Body of pancreas (tissue), 4 donors: ENCODE measurements at regions not wholly inside any gene's neighbourhood (a gene's known extent, or its start where the extent isn't known, plus 50 kb on each side); places are given as distances from the start of the nearest gene placed in this dataset.
"Not testable (repeated sequence)": the region's sequence is repeated elsewhere in the genome, so short reads cannot be mapped to it uniquely, and the experiment has no call there.

Experiments used
- ATAC-seq: fragments of 150-250 bp; one replicate; pipeline ENCODE4 v1.9.1; 2016
- DNase-seq, 4 donors: peaks; one replicate each; pipeline ENCODE4 v3.0.0-alpha.2; 2019
- H3K27ac ChIP-seq, 4 donors: fragments of 200-600 bp; sonication (generic); 1 replicate in 3 of 4; 2 replicates in 1 of 4; pipeline versions ENCODE4 v1.5.1 to v1.6.1; 2016 to 2019; ENCODE audit warnings: mild to moderate bottlenecking in 1 of 4, mixed read lengths in 1 of 4, moderate library complexity in 1 of 4
- H3K27me3 ChIP-seq, 2 donors: fragments of 200-600 bp; sonication (generic); one replicate each; pipeline ENCODE4 v1.6.0; 2016; ENCODE audit warnings: mild to moderate bottlenecking in 1 of 2
- H3K36me3 ChIP-seq, 2 donors: fragments of 200-600 bp; sonication (generic); replicated peaks in 1 of 2; 2 replicates each; pipeline ENCODE4 v1.5.1; 2016; ENCODE audit warnings: low read depth in 2 of 2; ENCODE audit not compliant: insufficient read depth in 1 of 2
- H3K4me1 ChIP-seq: fragments of 200-600 bp; sonication (generic); one replicate; pipeline ENCODE4 v1.6.0; 2016
- H3K4me3 ChIP-seq, 2 donors: fragments of 200-600 bp; sonication (generic); 1 replicate in 1 of 2; 2 replicates in 1 of 2; pipeline ENCODE4 v1.5.1; 2016 to 2019
- H3K9me3 ChIP-seq, 3 donors: fragments of 200-600 bp; sonication (generic); 1 replicate in 2 of 3; 2 replicates in 1 of 3; pipeline ENCODE4 v1.5.1; 2016
- CTCF ChIP-seq, 7 experiments: fragments of 450-650 bp in 4 of 7; fragments of 200-600 bp in 3 of 7; sonication (generic) in 3 of 7; IDR thresholded peaks; one replicate each; pipeline ENCODE4 v1.5.1; 2016 to 2019; ENCODE audit warnings: antibody characterized with exemption in 7 of 7
- WGBS, 2 donors: methylation state at CpG; one replicate each; pipeline ENCODE4 v1.1.5; 2017; 5-methylcytosine and 5-hydroxymethylcytosine counted together
- intact Hi-C: fragments of 100-400 bp; cut with DNase I; formaldehyde crosslinking; loops from one replicate; pipeline ENCODE4 v1.15.1; 2023

- no CpG with 5 or more reads among the region's 33 CpGs for WGBS, 2 donors
- H3K36me3 ChIP-seq, DNase-seq, H3K27me3 ChIP-seq, H3K4me3 ChIP-seq, ATAC-seq, intact Hi-C loops, H3K9me3 ChIP-seq, H3K4me1 ChIP-seq, H3K27ac ChIP-seq: not testable (repeated sequence)
Measured at GRCh38 chr1:610538-610937, 75.9 kb downstream of the OR4F16 start.

DNA sequence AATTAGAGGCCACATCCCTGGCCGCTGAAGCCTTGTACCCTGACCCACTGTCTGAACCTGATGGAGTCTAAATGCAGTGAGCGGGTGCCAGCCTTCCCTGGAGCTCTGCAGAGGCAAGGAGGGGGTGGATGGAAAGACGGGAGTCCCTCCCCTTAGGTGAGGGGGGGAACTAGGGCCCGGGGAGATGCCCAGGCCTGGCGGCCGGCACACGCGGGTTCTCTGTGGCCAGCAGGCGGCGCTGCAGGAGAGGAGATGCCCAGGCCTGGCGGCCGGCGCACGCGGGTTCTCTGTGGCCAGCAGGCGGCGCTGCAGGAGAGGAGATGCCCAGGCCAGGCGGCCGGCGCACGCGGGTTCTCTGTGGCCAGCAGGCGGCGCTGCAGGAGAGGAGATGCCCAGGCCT lies 77.3 kb downstream of the OR4F16 start:
- H3K4me3 ChIP-seq, H3K36me3 ChIP-seq, H3K9me3 ChIP-seq, H3K27me3 ChIP-seq, ATAC-seq, H3K27ac ChIP-seq, intact Hi-C loops, H3K4me1 ChIP-seq: not testable (repeated sequence)
- 80% methylated on average over 1 of the region's 24 CpGs; no CpG with 5 or more reads in 1 of the 2 donors for WGBS, 2 donors
- DNase-seq: peak in 1 of 4 donors; percentile 3

DNA sequence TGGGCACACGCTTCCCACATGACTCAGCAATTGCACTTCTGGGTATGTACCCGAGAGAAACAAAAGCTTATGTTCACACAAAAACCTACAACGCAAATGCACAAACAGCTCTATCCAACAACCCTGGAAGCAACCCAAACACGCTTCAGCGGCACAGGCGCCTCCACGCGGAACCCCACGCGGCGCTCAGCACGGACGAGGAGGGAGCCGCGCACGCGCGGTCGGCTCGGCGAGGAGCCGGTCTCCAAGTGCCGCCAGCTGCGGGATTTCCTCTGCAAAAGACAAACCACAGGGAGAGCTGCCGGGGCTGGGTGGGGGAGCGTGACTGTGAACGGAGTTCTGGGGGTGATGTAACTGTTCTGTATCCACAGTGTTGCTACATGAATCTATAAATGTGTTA lies 81.2 kb downstream of the OR4F16 start:
- H3K27me3 ChIP-seq, H3K9me3 ChIP-seq, intact Hi-C loops, H3K4me1 ChIP-seq, H3K4me3 ChIP-seq, ATAC-seq, H3K36me3 ChIP-seq, H3K27ac ChIP-seq: not testable (repeated sequence)
- WGBS, 2 donors: 17 to 51% methylated on average over 1 to 20 of the region's 27 CpGs
- DNase-seq: peak in 2 of 4 donors; percentile 2 to 4

DNA sequence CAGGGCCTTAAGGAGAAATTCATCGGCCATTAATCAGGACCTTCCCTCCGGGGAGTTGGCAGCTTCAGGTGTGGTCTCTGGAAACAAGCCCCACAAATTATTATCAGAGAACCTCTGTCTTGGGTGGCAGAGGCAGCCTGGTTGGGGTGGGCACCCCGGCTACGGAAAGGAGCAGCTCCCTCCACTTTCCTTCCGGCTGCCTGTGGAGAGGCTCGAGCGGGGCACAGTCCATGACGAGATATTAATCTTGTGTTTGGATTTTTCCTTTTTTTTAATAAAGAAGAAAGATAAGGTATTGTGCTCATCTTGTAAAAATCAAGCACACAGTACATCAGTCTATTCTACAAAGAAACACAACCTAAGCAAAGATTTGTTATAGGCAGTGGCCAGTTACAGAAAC lies 98.2 kb downstream of the OR4F16 start:
- DNase-seq, intact Hi-C loops, H3K4me3 ChIP-seq, H3K36me3 ChIP-seq, H3K27ac ChIP-seq, ATAC-seq, H3K27me3 ChIP-seq, H3K9me3 ChIP-seq, H3K4me1 ChIP-seq: not testable (repeated sequence)
- 68 to 69% methylated on average over 6 of the region's 8 CpGs for WGBS, 2 donors

GRCh38 chr1:585992-586391 lies 100.5 kb downstream of the OR4F16 start:
- H3K36me3 ChIP-seq, intact Hi-C loops, H3K27ac ChIP-seq, H3K27me3 ChIP-seq, H3K9me3 ChIP-seq, ATAC-seq, H3K4me1 ChIP-seq, H3K4me3 ChIP-seq: not testable (repeated sequence)
- peak in 2 of 7 experiments; percentile 9 to 37 for TF ChIP-seq CTCF (IDR thresholded peaks at IDR 0.05)
- 0 to 6% methylated on average over 2 to 5 of the region's 7 CpGs for WGBS, 2 donors
- DNase-seq: peak; percentile 51 to 73 (median 69)
